ENCODE measurements at regions not wholly inside any gene's neighbourhood (a gene's known extent, or its start where the extent isn't known, plus 50 kb on each side); places are given as distances from the start of the nearest gene placed in this dataset.

DNA sequence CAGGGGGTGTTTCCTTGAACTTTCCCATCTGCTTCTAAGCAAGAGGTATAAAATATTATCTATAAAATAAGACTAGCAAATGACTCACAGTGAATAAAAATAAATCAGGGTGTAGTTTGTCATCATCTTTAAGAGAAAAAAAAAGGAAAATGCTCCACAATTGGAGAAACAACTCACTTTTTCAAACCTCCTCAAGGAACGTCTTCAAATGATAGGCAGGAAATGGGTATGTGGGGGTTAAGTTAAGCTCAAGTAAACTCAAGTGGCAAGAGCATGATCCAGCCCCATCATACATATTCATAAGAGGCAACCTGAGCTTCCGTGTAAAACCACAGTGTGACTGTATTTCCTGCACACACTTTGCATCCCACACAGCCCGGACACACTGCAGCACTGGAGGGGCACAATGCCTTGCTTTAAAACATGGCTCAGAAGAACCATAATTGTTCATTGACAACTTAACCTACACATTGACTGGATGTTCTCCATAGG is 58.5 kb upstream of the CEP85L start (continued):
- TF ChIP-seq EP300 (IDR thresholded peaks at IDR 0.05; ENCODE audit: borderline replicate concordance in 1 of 2, low read depth in 2 of 2, low read length in 2 of 2) (no peak), MAFK (IDR thresholded peaks at IDR 0.05; ENCODE audit: low read depth, low read length) (no peak), TEAD4 (IDR thresholded peaks at IDR 0.05; ENCODE audit: low read depth, low read length) (no peak), EGR1 (IDR thresholded peaks at IDR 0.05; ENCODE audit: borderline replicate concordance, low read depth, low read length) (no peak), PHF8 (conservative IDR thresholded peaks at IDR 0.05; ENCODE audit: low read depth, low read length) (no peak)

Measured in H1 (cell line).